ENCODE measurements at regions not wholly inside any gene's neighbourhood (a gene's known extent, or its start where the extent isn't known, plus 50 kb on each side); places are given as distances from the start of the nearest gene placed in this dataset.

GRCh38 chr3:113156816-113157333, 54.5 kb upstream of the BOC start:
- no peak for TF ChIP-seq YY1 (IDR thresholded peaks at IDR 0.05; ENCODE audit: insufficient read depth, insufficient read length)
- no peak for TF ChIP-seq SUZ12 (IDR thresholded peaks at IDR 0.05; ENCODE audit: extremely low read depth, insufficient read depth, insufficient read length)
- TF ChIP-seq ZNF274 (IDR thresholded peaks at IDR 0.05; ENCODE audit: low read depth, low read length), result no peak

All from NT2/D1 (cell line).